Vagina (tissue), 2 donors: ENCODE measurements at regions not wholly inside any gene's neighbourhood (a gene's known extent, or its start where the extent isn't known, plus 50 kb on each side); places are given as distances from the start of the nearest gene placed in this dataset.

Source experiments
- POLR2A ChIP-seq, 2 donors: fragments of 450-650 bp; IDR thresholded peaks; one replicate each; pipeline ENCODE4 v1.6.1; 2017; ENCODE audit warnings: antibody characterized with exemption in 2 of 2, mild to moderate bottlenecking in 2 of 2, moderate library complexity in 2 of 2
- TF ChIP-seq, protein P1 (sequence below), 3 experiments: fragments of 450-650 bp in 2 of 3; fragments of 200-600 bp in 1 of 3; sonication (generic) in 1 of 3; IDR thresholded peaks; one replicate each; pipeline ENCODE4 v1.5.1; 2017 to 2019; ENCODE audit warnings: antibody characterized with exemption in 3 of 3, mild to moderate bottlenecking in 2 of 3, moderate library complexity in 2 of 3

DNA sequence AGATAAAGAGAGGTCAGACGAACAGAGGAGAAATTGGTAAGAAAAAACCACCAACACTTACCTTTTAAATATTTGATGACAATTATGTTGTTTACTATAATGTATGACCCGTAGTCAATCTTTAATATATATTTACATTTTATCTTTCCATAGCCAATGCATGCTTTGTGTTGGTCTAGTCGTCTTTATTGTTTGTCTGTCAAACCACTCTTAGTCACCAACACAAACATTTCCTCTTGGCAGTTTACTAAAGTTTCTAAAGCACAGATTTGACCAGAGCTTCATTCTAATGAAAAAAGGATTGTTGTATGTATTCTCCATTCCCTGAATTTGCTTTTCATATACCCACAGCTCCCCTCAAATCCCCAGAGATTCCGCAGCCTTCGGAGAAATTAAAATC, 784.7 kb upstream of the PIK3C3 start:
- TF ChIP-seq, protein P1, sequence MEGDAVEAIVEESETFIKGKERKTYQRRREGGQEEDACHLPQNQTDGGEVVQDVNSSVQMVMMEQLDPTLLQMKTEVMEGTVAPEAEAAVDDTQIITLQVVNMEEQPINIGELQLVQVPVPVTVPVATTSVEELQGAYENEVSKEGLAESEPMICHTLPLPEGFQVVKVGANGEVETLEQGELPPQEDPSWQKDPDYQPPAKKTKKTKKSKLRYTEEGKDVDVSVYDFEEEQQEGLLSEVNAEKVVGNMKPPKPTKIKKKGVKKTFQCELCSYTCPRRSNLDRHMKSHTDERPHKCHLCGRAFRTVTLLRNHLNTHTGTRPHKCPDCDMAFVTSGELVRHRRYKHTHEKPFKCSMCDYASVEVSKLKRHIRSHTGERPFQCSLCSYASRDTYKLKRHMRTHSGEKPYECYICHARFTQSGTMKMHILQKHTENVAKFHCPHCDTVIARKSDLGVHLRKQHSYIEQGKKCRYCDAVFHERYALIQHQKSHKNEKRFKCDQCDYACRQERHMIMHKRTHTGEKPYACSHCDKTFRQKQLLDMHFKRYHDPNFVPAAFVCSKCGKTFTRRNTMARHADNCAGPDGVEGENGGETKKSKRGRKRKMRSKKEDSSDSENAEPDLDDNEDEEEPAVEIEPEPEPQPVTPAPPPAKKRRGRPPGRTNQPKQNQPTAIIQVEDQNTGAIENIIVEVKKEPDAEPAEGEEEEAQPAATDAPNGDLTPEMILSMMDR (IDR thresholded peaks at IDR 0.05), result no peak
- no peak for TF ChIP-seq POLR2A (IDR thresholded peaks at IDR 0.05)
